ENCODE measurements at regions not wholly inside any gene's neighbourhood (a gene's known extent, or its start where the extent isn't known, plus 50 kb on each side); places are given as distances from the start of the nearest gene placed in this dataset.

GRCh38 chr10:128902031-128902710 is 564.9 kb upstream of the MGMT start:
- H3K4me1 Mint-ChIP-seq, result peaks cover 3% of the 10 kb centered on the region
- CTCF ChIA-PET, result interaction anchor here (0.7 kb wide), 1 partner anchor 1066 kb away, joined by 4 read pairs; no protein-coding TSS in a partner anchor
- H3K4me3 Mint-ChIP-seq, result no peak overlapping the region
- no peak overlapping the region for H3K27ac Mint-ChIP-seq
- ATAC-seq, result no peak
- no peaks in the 10 kb centered on the region for H3K9me3 Mint-ChIP-seq (ENCODE audit: low read depth)
- H3K27me3 Mint-ChIP-seq, result no peaks in the 10 kb centered on the region
- no peaks in the 10 kb centered on the region for H3K36me3 Mint-ChIP-seq
- DNase-seq, result no peak

- Mint-ChIP-seq H3K9me3 (ENCODE audit: low read depth) (no peaks in the 10 kb centered on the region), H3K27me3 (no peaks in the 10 kb centered on the region), H3K27ac (no peak overlapping the region), H3K4me3 (no peak overlapping the region), H3K36me3 (peaks cover 1% of the 10 kb centered on the region), H3K4me1 (peaks cover 15% of the 10 kb centered on the region)
- no peak for DNase-seq
- no peak for ATAC-seq
- CTCF ChIA-PET, result no interaction called here
Measured at GRCh38 chr10:128907155-128907941, 559.7 kb upstream of the MGMT start.

- CTCF ChIA-PET, result no interaction called here
- Mint-ChIP-seq H3K36me3 (peaks cover 1% of the 10 kb centered on the region), H3K4me3 (no peak overlapping the region), H3K9me3 (ENCODE audit: low read depth) (no peaks in the 10 kb centered on the region), H3K27ac (no peak overlapping the region), H3K4me1 (peaks cover 20% of the 10 kb centered on the region), H3K27me3 (no peaks in the 10 kb centered on the region)
- DNase-seq (peak; percentile 43), ATAC-seq (no peak)
Measured at GRCh38 chr10:128908099-128908498, 558.9 kb upstream of the MGMT start.

- Mint-ChIP-seq H3K4me1 (peaks cover 24% of the 10 kb centered on the region), H3K4me3 (no peak overlapping the region), H3K9me3 (ENCODE audit: low read depth) (no peaks in the 10 kb centered on the region), H3K27ac (no peak overlapping the region), H3K27me3 (no peaks in the 10 kb centered on the region), H3K36me3 (peaks cover 1% of the 10 kb centered on the region)
- ATAC-seq (no peak), DNase-seq (no peak)
- CTCF ChIA-PET, result no interaction called here
Measured at GRCh38 chr10:128908499-128908898, 558.5 kb upstream of the MGMT start.

GRCh38 chr10:128912568-128913311 is 554.3 kb upstream of the MGMT start:
- ATAC-seq, result peak; percentile 53
- H3K27me3 Mint-ChIP-seq, result no peaks in the 10 kb centered on the region
- CTCF ChIA-PET, result no interaction called here

GRCh38 chr10:128914681-128915080 is 552.4 kb upstream of the MGMT start:
- peaks cover 18% of the 10 kb centered on the region for H3K4me1 Mint-ChIP-seq
- H3K27ac Mint-ChIP-seq, result no peak overlapping the region
- no peaks in the 10 kb centered on the region for H3K27me3 Mint-ChIP-seq
- DNase-seq (no peak), ATAC-seq (no peak)
- CTCF ChIA-PET, result no interaction called here
- H3K4me3 Mint-ChIP-seq, result no peak overlapping the region
- no peaks in the 10 kb centered on the region for H3K9me3 Mint-ChIP-seq (ENCODE audit: low read depth)
- H3K36me3 Mint-ChIP-seq, result peaks cover 1% of the 10 kb centered on the region

More at GRCh38 chr10:128912568-128913311, 554.3 kb upstream of the MGMT start:
- Mint-ChIP-seq H3K4me1 (peaks cover 27% of the 10 kb centered on the region), H3K36me3 (peaks cover 1% of the 10 kb centered on the region), H3K9me3 (ENCODE audit: low read depth) (no peaks in the 10 kb centered on the region), H3K4me3 (no peak overlapping the region), H3K27ac (peak overlapping the region; percentile 61)
- DNase-seq, result peak; percentile 41

- ATAC-seq (no peak), DNase-seq (no peak)
- no peak overlapping the region for H3K27ac Mint-ChIP-seq
- no peaks in the 10 kb centered on the region for H3K36me3 Mint-ChIP-seq
- H3K4me1 Mint-ChIP-seq, result peaks cover 13% of the 10 kb centered on the region
- no peaks in the 10 kb centered on the region for H3K9me3 Mint-ChIP-seq (ENCODE audit: low read depth)
- CTCF ChIA-PET, result no interaction called here
- H3K27me3 Mint-ChIP-seq, result no peaks in the 10 kb centered on the region
- H3K4me3 Mint-ChIP-seq, result no peak overlapping the region
Measured at GRCh38 chr10:128915630-128916029, 551.4 kb upstream of the MGMT start.

GRCh38 chr10:128916383-128916782 is 550.7 kb upstream of the MGMT start:
- H3K4me3 Mint-ChIP-seq, result no peak overlapping the region
- no peak for DNase-seq
- CTCF ChIA-PET, result no interaction called here
- H3K27me3 Mint-ChIP-seq, result no peaks in the 10 kb centered on the region
- H3K9me3 Mint-ChIP-seq (ENCODE audit: low read depth), result no peaks in the 10 kb centered on the region
- no peak for ATAC-seq
- no peak overlapping the region for H3K27ac Mint-ChIP-seq
- H3K36me3 Mint-ChIP-seq, result no peaks in the 10 kb centered on the region
- peaks cover 13% of the 10 kb centered on the region for H3K4me1 Mint-ChIP-seq

GRCh38 chr10:128921389-128922022 is 545.5 kb upstream of the MGMT start:
- Mint-ChIP-seq H3K27ac (no peak overlapping the region), H3K36me3 (no peaks in the 10 kb centered on the region), H3K9me3 (ENCODE audit: low read depth) (no peaks in the 10 kb centered on the region), H3K4me1 (peaks cover 6% of the 10 kb centered on the region), H3K27me3 (no peaks in the 10 kb centered on the region), H3K4me3 (no peak overlapping the region)
- CTCF ChIA-PET, result no interaction called here
- DNase-seq (no peak), ATAC-seq (no peak)

- no peak overlapping the region for H3K27ac Mint-ChIP-seq
- H3K9me3 Mint-ChIP-seq (ENCODE audit: low read depth), result no peaks in the 10 kb centered on the region
- H3K27me3 Mint-ChIP-seq, result no peaks in the 10 kb centered on the region
- H3K36me3 Mint-ChIP-seq, result no peaks in the 10 kb centered on the region
- H3K4me3 Mint-ChIP-seq, result no peak overlapping the region
- DNase-seq (no peak), ATAC-seq (no peak)
- CTCF ChIA-PET, result no interaction called here
- peaks cover 6% of the 10 kb centered on the region for H3K4me1 Mint-ChIP-seq
Measured at GRCh38 chr10:128922172-128922571, 544.9 kb upstream of the MGMT start.

GRCh38 chr10:128922619-128923196 is 544.3 kb upstream of the MGMT start:
- H3K4me3 Mint-ChIP-seq, result no peak overlapping the region
- no peaks in the 10 kb centered on the region for H3K36me3 Mint-ChIP-seq
- no peak for DNase-seq
- H3K9me3 Mint-ChIP-seq (ENCODE audit: low read depth), result no peaks in the 10 kb centered on the region
- no peak overlapping the region for H3K27ac Mint-ChIP-seq
- no peak for ATAC-seq
- H3K27me3 Mint-ChIP-seq, result no peaks in the 10 kb centered on the region
- H3K4me1 Mint-ChIP-seq, result peaks cover 6% of the 10 kb centered on the region
- CTCF ChIA-PET, result no interaction called here

- Mint-ChIP-seq H3K36me3 (no peaks in the 10 kb centered on the region), H3K27ac (no peak overlapping the region), H3K9me3 (ENCODE audit: low read depth) (no peaks in the 10 kb centered on the region), H3K27me3 (peaks cover 2% of the 10 kb centered on the region), H3K4me1 (peaks cover 6% of the 10 kb centered on the region), H3K4me3 (no peak overlapping the region)
- no peak for ATAC-seq
- no peak for DNase-seq
- CTCF ChIA-PET, result no interaction called here
Measured at GRCh38 chr10:128924918-128925317, 542.1 kb upstream of the MGMT start.

GRCh38 chr10:128926711-128927110 is 540.3 kb upstream of the MGMT start:
- Mint-ChIP-seq H3K27ac (no peak overlapping the region), H3K27me3 (peaks cover 2% of the 10 kb centered on the region), H3K4me1 (peaks cover 3% of the 10 kb centered on the region), H3K9me3 (ENCODE audit: low read depth) (no peaks in the 10 kb centered on the region), H3K4me3 (no peak overlapping the region), H3K36me3 (no peaks in the 10 kb centered on the region)
- CTCF ChIA-PET, result no interaction called here
- ATAC-seq, result no peak
- no peak for DNase-seq
